ENCODE measurements at regions not wholly inside any gene's neighbourhood (a gene's known extent, or its start where the extent isn't known, plus 50 kb on each side); places are given as distances from the start of the nearest gene placed in this dataset.

DNA sequence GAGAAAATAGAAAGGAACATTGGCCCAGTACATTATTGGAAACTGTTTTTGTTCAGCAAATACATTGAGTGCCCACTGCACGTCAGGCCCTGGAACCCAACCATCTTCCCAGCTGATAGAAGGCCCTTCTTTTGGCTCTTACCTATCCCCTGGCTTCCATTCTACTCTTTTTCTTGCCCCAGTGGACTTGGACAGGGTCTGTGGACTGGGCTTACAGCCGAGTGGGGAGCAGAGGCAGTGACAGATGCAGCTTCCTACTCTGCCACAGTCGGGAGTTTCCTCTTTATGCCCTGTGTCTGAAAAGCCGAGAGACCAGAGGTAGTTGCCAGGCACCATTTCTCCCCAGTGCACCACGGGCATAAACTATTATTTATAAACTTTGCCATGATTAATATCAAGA, 70.4 kb downstream of the ARHGAP35 start:
- Histone ChIP-seq H3K36me3 (ENCODE audit: control insufficient read depth, insufficient read depth, low read length) (no peaks in the 10 kb centered on the region), H3K4me3 (ENCODE audit: low read length) (no peak overlapping the region), H3K9ac (ENCODE audit: extremely low read depth, low read length, poor library complexity, severe bottlenecking) (no peak overlapping the region), H3K27ac (ENCODE audit: low read depth, low read length) (no peak overlapping the region), H3K27me3 (ENCODE audit: control insufficient read depth, insufficient read depth, low read length, poor library complexity, severe bottlenecking) (no peaks in the 10 kb centered on the region), H3K9me3 (ENCODE audit: control insufficient read depth, low read length) (no peaks in the 10 kb centered on the region), H3K4me1 (ENCODE audit: control insufficient read depth, insufficient read depth, low read length) (peaks cover 6% of the 10 kb centered on the region)
- Mint-ChIP-seq H3K4me3 (no peak overlapping the region), H3K27me3 (ENCODE audit: insufficient read depth) (no peaks in the 10 kb centered on the region), H3K27ac (no peak overlapping the region), H3K4me1 (peaks cover 17% of the 10 kb centered on the region), H3K36me3 (ENCODE audit: low read depth) (no peaks in the 10 kb centered on the region), H3K9me3 (no peaks in the 10 kb centered on the region)
- no peak for DNase-seq
- WGBS, 2 experiments (ENCODE audit: insufficient coverage in 1 of 2, insufficient read length in 1 of 2) = 90 to 100% methylated on average over 2 to 5 of the region's 5 CpGs
- TF ChIP-seq, protein P1, sequence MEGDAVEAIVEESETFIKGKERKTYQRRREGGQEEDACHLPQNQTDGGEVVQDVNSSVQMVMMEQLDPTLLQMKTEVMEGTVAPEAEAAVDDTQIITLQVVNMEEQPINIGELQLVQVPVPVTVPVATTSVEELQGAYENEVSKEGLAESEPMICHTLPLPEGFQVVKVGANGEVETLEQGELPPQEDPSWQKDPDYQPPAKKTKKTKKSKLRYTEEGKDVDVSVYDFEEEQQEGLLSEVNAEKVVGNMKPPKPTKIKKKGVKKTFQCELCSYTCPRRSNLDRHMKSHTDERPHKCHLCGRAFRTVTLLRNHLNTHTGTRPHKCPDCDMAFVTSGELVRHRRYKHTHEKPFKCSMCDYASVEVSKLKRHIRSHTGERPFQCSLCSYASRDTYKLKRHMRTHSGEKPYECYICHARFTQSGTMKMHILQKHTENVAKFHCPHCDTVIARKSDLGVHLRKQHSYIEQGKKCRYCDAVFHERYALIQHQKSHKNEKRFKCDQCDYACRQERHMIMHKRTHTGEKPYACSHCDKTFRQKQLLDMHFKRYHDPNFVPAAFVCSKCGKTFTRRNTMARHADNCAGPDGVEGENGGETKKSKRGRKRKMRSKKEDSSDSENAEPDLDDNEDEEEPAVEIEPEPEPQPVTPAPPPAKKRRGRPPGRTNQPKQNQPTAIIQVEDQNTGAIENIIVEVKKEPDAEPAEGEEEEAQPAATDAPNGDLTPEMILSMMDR (conservative IDR thresholded peaks at IDR 0.05) = no peak

DNA sequence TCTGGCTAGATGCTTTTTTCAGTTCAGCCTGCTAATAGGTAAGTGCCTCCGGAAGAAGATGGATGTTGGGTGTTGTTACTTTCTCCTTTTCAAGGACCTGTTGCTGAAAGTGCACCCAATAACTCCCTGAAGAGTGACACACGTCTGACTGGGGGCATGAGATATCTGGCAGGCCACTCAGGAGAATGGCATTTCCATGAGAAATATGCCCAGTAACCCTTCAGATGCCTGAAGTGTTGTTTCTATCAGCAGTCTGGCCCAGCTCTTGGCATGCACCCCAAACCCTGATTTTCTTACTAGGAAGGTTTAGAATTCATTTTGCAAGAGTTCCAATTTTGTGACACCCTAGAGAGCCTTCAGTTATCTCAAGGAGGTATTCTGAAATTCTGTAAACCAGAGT, 71.5 kb downstream of the ARHGAP35 start:
- Histone ChIP-seq H3K4me1 (ENCODE audit: control insufficient read depth, insufficient read depth, low read length) (peaks cover 6% of the 10 kb centered on the region), H3K9ac (ENCODE audit: extremely low read depth, low read length, poor library complexity, severe bottlenecking) (no peak overlapping the region), H3K36me3 (ENCODE audit: control insufficient read depth, insufficient read depth, low read length) (peaks cover 3% of the 10 kb centered on the region), H3K4me3 (ENCODE audit: low read length) (no peak overlapping the region), H3K27me3 (ENCODE audit: control insufficient read depth, insufficient read depth, low read length, poor library complexity, severe bottlenecking) (no peaks in the 10 kb centered on the region), H3K27ac (ENCODE audit: low read depth, low read length) (no peak overlapping the region), H3K9me3 (ENCODE audit: control insufficient read depth, low read length) (no peaks in the 10 kb centered on the region)
- TF ChIP-seq, protein P1 (conservative IDR thresholded peaks at IDR 0.05) = no peak
- Mint-ChIP-seq H3K4me1 (peaks cover 13% of the 10 kb centered on the region), H3K27me3 (ENCODE audit: insufficient read depth) (no peaks in the 10 kb centered on the region), H3K36me3 (ENCODE audit: low read depth) (peaks cover 3% of the 10 kb centered on the region), H3K9me3 (no peaks in the 10 kb centered on the region), H3K27ac (no peak overlapping the region), H3K4me3 (no peak overlapping the region)
- no peak for DNase-seq
- WGBS, 2 experiments (ENCODE audit: insufficient coverage in 1 of 2, insufficient read length in 1 of 2) = 85 to 87% methylated on average over 2 of the region's 2 CpGs

DNA sequence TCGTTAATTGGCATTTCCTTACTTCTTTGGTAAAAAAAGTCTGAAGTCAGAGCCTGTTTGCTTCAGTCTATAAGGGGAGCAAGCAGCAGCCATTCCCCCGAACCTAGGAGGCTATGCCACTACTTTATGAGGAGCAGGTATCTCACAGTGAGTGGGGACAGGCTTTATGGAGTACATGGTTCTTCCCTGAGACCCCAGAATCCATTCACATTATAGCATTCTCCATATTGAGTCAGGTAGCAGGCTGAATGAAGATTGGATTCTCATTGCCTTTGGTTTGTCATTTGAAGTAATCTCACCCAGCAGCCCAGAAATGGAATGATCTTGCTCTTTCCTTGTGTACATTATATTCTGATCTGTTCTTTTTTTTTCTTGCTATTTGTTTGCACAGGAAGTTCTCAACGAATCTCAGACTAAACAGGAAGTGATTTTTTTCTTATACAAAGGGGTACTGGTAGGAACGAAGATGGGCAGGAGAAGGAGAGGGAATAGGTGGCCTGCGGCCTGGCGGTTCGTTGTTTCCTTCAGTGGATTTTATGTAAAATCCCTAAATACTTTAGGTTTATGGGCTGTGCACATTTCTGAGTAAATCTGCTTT, 74.4 kb downstream of the ARHGAP35 start:
- H3K36me3 Mint-ChIP-seq (ENCODE audit: low read depth) = peaks cover 18% of the 10 kb centered on the region
- H3K27me3 ChIP-seq (ENCODE audit: control insufficient read depth, insufficient read depth, low read length, poor library complexity, severe bottlenecking) = no peaks in the 10 kb centered on the region
- H3K27ac Mint-ChIP-seq = no peak overlapping the region
- no peak overlapping the region for H3K4me3 Mint-ChIP-seq
- no peak overlapping the region for H3K9ac ChIP-seq (ENCODE audit: extremely low read depth, low read length, poor library complexity, severe bottlenecking)
- H3K9me3 ChIP-seq (ENCODE audit: control insufficient read depth, low read length) = no peaks in the 10 kb centered on the region
- no peak overlapping the region for H3K27ac ChIP-seq (ENCODE audit: low read depth, low read length)
- H3K36me3 ChIP-seq (ENCODE audit: control insufficient read depth, insufficient read depth, low read length) = peaks cover 7% of the 10 kb centered on the region
- no peaks in the 10 kb centered on the region for H3K9me3 Mint-ChIP-seq
- TF ChIP-seq, protein P1 (conservative IDR thresholded peaks at IDR 0.05) = no peak
- no peaks in the 10 kb centered on the region for H3K27me3 Mint-ChIP-seq (ENCODE audit: insufficient read depth)
- peaks cover 13% of the 10 kb centered on the region for H3K4me1 Mint-ChIP-seq
- peaks cover 6% of the 10 kb centered on the region for H3K4me1 ChIP-seq (ENCODE audit: control insufficient read depth, insufficient read depth, low read length)
- DNase-seq = no peak
- no peak overlapping the region for H3K4me3 ChIP-seq (ENCODE audit: low read length)
- WGBS, 2 experiments (ENCODE audit: insufficient coverage in 1 of 2, insufficient read length in 1 of 2) = 90 to 96% methylated on average over 4 to 7 of the region's 7 CpGs
